HG03521 (cell line): ENCODE measurements at regions not wholly inside any gene's neighbourhood (a gene's known extent, or its start where the extent isn't known, plus 50 kb on each side); places are given as distances from the start of the nearest gene placed in this dataset.
A peak's percentile ranks its signal among the peaks of the same experiment; 100 is the strongest.
"Not testable (repeated sequence)": the region's sequence is repeated elsewhere in the genome, so short reads cannot be mapped to it uniquely, and the experiment has no call there.

Experiments
- ATAC-seq: cut with Tn5 transposase; IDR thresholded peaks from one replicate; pipeline ENCODE4 v1.9.1; 2021; ENCODE audit warnings: mild to moderate bottlenecking, moderate library complexity; ENCODE audit not compliant: unreplicated experiment

DNA sequence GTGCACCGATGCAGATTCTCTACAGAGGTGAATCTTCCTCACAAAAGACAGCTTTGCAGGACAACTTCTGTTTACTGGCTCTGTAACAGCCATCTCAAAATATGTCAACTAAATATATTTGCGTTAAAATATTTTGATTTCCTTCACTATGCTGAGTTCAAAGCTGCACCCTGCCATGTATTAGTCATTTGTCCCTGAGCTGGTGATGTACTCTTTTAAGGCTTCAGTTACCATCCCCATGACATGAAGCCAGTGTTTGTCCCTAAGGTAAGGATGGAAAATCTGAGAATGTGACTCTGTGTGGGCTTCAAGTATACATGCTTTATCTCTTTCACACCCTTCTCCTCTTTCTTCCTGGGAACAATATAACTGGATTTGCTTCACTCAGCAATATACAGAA is 70.2 kb upstream of the BTG3 start:
- ATAC-seq: no peak

DNA sequence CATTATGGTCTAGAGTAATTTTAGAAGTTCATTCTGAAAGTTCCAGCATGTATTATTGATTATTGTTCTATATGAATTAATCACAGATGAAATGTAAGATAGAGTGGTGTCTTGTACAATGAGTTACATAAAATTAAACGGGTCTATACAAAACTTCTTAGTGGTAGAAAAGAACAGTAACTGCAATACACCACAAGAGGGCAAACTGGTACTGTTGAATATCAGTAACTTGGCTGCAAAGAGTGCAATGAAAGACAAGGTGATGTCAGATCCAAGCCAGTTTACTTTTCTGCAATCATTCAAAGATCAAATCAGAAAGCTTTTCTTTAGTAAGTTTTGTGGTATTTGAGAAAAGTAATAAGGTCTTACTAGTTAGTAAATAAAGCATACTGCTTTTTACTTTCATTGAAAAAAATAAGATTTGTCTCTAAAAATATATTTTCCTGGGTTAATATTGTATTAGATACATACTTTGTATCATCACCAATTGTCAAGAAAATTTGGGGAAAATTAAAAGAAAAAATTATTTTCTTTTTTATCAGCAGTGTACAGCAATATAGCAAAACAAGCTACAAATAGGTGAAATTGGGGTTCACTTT is 66.4 kb upstream of the BTG3 start:
- ATAC-seq: peak; percentile 66

DNA sequence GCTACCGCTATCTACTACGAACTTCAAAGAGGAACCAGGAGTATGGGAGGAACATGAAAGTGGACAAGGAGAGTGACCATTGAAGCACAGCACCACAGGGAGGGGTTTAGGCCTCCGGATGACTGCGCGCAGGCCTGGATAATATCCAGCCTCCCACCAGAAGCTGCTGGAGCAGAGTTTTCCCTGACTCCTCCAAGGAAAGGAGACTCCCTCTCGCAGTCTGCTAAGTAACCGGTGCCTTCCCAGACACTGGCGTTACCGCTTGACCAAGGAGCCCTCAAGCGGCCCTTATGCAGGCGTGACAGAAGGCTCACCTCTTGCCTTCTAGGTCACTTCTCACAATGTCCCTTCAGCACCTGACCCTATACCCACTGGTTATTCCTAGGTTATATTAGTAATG is 64.2 kb upstream of the BTG3 start:
- not testable (repeated sequence) for ATAC-seq

DNA sequence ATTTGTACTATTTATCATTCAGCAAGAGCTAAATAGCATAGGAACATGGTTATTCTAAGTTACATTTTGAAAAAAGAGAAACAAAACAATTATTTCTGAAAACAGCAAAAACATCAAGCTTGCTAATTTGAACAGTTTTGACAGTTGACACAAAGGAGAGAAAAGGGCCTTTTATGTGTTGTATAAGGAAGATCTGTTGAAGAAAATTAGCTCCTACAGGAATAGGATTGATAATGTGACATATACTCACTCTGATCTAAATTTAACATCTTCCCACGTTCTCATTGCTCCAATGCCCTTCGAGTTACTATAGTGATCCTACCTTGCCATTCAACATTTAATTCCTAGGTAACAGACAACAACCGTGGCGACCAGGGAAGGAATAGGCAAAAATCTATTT is 61.4 kb upstream of the BTG3 start:
- no peak for ATAC-seq

DNA sequence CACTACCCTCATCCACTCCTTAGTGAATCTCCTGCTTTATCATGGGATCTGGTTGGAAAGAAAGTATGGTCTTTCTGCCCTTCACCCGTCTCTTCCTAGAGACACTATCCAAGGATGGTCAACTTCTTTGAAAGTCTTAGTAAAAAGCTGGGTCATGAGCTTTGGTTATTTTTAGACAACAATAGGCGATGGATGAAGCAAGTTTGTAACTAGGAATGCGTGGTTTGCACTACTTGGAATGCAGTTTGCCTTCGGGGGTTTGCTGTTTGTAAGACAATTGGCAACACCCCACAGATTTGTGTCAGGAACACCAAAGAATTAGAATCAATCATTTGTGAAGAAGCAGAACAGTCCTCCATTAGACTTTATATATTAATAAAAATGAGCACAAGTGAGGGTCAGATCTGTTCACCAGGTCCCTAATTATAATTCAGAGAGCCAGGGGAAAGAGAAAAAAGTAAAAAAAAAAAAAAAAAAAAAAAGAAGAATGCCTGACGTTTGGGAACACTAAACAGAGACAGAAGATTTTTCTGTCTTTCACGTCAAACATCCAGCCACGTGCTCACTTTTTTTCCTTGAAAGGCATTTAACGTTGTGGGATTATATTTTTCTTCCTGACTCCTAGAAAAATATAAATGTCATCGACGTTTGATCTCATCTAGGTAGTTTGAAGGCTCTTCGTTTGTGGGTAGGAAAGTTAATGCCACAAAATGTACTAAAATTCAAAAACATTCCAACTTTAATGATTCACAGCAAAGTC is 60.7 kb upstream of the BTG3 start:
- ATAC-seq: no peak

DNA sequence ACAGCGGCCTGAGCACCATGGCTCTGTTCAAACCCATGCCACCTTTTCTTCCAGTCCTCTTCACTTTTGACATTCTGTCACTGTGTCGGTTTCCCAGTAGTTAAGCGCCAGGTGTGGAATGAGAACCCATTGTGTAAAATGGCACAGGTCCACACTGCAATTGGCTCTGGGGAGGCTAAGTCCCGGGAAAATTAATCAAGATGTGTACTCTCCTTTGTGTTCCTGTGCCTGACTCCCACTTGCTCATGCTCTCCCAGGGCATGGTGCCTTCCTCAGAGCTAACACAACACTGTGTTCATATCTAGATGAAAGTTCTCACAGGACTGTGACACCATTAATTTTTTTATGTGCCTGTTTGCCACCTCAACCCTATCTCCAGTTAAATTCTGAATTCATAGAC is 59.0 kb upstream of the BTG3 start:
- no peak for ATAC-seq

DNA sequence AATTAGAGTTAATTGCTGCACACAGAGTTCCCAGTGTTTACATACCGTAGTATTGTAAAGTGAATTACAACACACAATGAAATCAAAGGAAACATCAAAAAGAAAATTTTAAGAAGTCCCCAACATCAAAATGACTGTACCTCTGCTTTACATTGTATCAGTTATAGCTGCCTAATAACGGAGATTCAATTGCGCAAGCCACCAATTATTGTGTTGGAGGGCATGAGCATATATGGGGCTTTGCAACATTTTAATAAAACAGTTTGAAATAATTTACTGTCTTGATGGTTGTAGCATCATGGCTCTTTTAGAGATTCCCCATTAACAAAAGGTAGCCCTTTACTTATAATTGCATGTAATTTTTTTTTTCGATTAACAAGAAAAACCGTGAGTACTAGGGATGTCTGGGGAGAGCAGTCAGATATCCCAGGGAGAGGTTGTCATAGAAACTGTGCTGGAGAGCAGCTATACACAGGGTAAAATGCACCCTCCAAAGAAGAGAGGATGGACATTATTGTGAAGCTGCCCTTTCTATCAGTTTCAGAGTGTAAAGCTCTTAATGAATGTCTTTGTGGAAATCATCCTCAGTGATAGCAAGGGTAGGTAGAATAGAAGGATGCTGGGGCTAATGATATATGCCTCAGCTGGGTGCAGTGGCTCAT is 55.9 kb upstream of the BTG3 start:
- no peak for ATAC-seq

DNA sequence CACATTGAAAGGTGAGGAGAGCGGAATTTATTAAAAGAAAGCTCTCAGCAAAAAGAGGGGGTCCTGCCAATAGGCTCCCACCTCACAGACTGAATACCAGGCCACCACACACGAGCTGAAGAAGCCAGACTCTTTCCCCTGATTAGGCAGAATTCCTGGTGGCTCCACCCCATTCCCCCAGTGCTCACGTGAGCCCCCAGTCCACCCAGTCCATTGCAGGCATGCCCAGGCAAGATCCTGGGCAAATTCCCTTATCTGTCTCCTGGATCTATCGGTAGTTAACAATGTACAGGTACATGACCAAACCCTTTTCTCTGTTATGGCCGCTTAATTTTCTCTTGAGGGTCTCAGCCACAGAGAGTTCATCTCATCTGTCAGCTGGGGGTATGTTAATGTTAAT is 54.6 kb upstream of the BTG3 start:
- ATAC-seq: no peak
